Fibroblast of peridontal ligament (primary cell): ENCODE measurements at regions not wholly inside any gene's neighbourhood (a gene's known extent, or its start where the extent isn't known, plus 50 kb on each side); places are given as distances from the start of the nearest gene placed in this dataset.

Experiments used
- DNase-seq: peaks from one replicate; pipeline ENCODE4 v3.0.0-alpha.2; 2010; ENCODE audit errors: extremely low read depth

GRCh38 chr2:207449642-207450165 is 80.1 kb upstream of the CREB1 start:
- DNase-seq, result no peak

DNA sequence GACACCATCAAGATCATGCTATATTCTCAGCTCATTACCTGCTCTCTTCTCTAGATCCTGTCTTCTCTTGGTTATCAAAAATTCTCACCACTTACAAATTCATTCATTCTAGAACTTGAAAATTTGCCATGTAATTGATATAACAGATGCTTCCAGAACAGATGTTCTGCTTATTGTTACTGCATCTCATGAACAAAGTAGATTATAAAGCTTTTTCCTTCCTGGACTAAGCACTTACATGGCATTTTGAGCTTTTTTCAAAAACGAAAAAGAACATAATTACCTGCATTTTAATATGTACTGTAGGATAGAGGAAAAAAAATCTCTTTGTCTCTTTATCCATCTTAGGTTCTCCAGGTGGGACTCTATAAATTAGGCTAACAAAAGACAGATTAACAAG is 79.6 kb upstream of the CREB1 start:
- DNase-seq, result no peak

GRCh38 chr2:207458582-207458981 is 71.2 kb upstream of the CREB1 start:
- DNase-seq, result no peak

GRCh38 chr2:207459990-207460757 is 69.6 kb upstream of the CREB1 start:
- no peak for DNase-seq

GRCh38 chr2:207463433-207463832 is 66.3 kb upstream of the CREB1 start:
- no peak for DNase-seq

- no peak for DNase-seq
Observed at GRCh38 chr2:207464007-207464406, 65.8 kb upstream of the CREB1 start.

DNA sequence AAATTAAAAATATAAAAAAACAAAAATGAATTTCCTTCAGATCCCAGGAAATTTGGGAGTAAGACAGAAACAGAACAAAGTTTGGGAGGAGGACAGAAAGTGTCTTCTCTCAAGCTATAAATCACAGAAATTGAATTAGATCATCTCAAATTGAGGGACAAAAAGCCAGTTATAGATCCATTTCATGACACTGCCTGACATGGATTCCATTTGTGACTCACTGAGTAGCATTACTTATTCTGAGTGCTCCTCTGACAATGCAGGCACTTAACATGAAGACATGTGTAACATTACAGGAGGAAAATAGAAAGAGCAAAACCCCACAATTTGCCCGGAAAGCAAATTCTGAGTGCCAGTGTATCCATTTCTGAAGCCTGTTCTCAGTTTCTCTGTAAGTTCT is 63.9 kb upstream of the CREB1 start:
- DNase-seq, result no peak

DNA sequence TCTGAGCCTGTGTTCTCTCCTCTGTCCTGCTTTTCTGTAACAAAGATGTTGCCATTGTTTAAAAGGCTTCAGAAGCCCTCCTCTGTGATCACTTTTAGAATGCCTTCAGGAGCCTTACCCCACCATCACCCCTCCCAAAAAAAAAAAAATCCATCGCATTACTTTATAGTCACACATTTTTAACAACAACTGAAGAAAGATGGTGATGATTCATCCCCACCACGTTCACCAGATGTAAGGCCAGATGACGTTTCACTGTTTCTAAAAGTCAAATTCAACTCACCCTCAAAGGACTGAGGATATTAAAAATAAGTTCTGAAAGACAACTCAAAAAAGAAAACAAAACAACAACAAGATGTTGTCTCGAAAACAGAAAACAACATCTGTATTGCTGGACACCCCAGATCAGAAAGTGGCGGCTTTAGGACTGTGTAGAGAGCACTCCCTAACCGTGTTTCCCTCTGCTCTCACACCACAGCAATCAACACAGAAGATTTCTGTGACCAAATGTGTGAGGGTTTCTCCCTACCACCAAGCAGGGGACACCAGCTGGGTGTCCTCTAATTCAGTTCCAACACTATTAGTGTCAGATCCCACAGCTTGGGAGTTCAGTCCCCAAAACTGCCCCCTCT is 61.9 kb upstream of the CREB1 start:
- peak; percentile 88 for DNase-seq

- DNase-seq, result no peak
Observed at GRCh38 chr2:207468488-207468887, 61.3 kb upstream of the CREB1 start.

- DNase-seq, result no peak
Observed at GRCh38 chr2:207469451-207469850, 60.3 kb upstream of the CREB1 start.

- no peak for DNase-seq
Observed at GRCh38 chr2:207469943-207470729, 59.6 kb upstream of the CREB1 start.

DNA sequence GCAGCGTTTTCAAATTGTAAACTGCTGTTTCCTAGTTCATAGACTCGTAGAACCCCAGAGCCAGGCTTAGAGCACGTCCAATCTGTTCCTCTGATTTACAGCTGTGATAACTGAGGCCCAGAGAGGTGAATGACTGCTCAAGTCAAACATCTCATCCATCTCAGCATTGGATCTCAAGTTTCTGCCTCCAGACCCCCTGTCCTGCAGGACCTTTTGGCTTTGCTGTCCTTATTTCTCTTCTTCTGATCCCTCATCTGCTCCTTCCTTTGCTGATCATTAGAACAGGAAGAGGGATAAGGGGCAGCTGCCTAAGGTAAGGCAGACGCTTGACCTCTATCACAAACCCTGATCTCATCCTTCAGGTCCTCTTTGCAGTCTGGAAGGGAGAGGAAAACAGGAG is 58.5 kb upstream of the CREB1 start:
- DNase-seq, result no peak

- no peak for DNase-seq
Observed at GRCh38 chr2:207472343-207473048, 57.3 kb upstream of the CREB1 start.

GRCh38 chr2:207473049-207473930 is 56.5 kb upstream of the CREB1 start:
- DNase-seq, result peak; percentile 92

- peak; percentile 60 for DNase-seq
Observed at GRCh38 chr2:207473931-207474235, 55.9 kb upstream of the CREB1 start.

- peak; percentile 89 for DNase-seq
Observed at GRCh38 chr2:207474863-207475485, 54.8 kb upstream of the CREB1 start.

- no peak for DNase-seq
Observed at GRCh38 chr2:207475546-207475945, 54.2 kb upstream of the CREB1 start.

DNA sequence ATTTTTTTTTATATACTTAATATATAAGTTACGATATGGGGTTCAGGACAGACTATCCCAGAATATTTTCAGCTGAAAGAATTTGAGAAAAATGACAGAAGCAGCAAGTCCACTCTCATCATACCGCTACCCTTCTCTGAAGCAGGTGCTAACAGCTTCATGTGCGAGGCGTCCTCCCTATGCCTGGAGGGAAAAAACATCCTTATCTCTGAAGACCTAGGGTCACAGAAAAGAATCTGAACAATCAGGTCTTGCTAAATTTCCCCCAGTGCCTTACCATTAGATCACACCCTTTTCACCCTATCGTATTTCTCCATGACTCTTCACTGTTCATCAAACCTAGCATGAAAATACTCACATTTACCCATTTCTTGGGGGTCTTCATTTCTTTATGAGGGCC is 51.9 kb upstream of the CREB1 start:
- no peak for DNase-seq

- DNase-seq, result no peak
Observed at GRCh38 chr2:207478572-207478971, 51.2 kb upstream of the CREB1 start.

DNA sequence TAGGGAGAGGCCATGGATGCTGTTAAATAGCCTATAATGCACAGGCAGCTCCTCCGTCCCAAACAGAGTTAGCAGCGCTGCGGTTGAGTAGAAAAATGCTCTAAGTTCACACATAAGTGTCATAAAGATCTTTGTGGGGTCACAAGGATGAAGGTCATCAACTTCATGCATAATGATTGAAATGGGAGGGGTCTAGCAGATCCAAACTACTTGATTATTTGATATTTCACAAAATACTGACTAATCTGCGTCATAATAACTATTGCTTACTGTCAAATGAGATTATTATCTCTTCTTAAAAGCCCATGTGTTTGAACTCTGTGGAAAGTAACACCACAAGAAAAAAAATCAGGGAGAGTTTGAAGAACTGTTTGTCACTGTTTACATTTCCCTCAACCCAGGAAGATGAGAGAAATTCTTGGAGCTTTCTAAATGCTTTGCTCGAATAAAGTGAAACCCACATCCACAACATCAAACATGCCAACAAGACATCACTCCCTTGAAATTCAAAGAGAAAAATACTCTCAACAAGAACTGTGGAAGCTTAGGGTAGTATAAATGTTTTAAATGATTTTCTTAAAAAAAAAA is 50.5 kb upstream of the CREB1 start:
- peak; percentile 73 for DNase-seq
